Skin epidermis (tissue), 12 donors: ENCODE measurements at regions not wholly inside any gene's neighbourhood (a gene's known extent, or its start where the extent isn't known, plus 50 kb on each side); places are given as distances from the start of the nearest gene placed in this dataset.

Experiments
- H3K27ac ChIP-seq, 21 experiments: fragments of 200-600 bp; sonication (generic) in 11 of 21; one replicate each; pipeline ENCODE4 v1.5.0; 2020; ENCODE audit warnings: mild to moderate bottlenecking in 3 of 21, inconsistent platforms in 2 of 21, moderate library complexity in 2 of 21
- H3K4me3 ChIP-seq, 7 experiments: fragments of 200-600 bp; sonication (generic) in 2 of 7; one replicate each; pipeline ENCODE4 v1.5.0; 2020; ENCODE audit warnings: inconsistent platforms in 2 of 7, mild to moderate bottlenecking in 2 of 7, moderate library complexity in 1 of 7

DNA sequence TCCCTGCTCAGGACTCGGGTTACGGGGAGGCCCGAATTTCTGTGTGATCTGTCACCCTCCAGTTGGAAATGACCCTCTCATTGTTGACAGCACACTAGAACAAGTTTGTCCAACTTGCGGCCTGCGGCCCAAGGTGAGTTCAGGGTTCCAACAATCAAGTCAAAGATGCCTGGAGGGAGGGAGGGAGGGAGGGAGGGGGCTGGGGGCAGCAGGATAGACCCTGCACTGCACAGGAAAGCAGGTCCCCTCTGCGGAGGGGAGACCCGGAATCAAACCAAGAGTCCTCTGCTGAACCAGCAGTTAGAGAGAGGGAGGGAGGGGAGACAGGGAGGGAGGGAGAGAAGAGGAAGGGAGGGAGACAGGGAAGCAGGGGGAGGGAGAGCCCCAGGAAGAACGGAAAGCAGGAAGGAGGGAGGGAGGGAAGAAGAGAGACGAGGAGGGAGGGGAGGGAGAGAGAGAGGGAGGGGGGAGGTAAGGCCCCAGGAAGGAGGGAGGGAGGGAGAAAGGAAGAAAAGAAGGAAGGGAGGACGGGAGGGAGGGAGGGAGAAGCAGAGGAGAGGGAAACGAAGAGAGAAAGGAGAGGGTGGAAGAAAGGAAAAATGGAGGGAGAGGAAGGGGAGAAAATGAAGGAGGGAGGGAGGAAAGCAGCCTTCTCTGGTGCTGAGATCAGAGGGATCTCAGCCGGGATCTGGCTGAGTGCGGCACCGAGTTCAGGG, 96.7 kb upstream of the CDH5 start:
- Histone ChIP-seq H3K27ac (peak overlapping the region in 16 of 21 experiments; percentile 1 to 82 (median 57)), H3K4me3 (peak overlapping the region in 2 of 7 experiments; percentile 12)

DNA sequence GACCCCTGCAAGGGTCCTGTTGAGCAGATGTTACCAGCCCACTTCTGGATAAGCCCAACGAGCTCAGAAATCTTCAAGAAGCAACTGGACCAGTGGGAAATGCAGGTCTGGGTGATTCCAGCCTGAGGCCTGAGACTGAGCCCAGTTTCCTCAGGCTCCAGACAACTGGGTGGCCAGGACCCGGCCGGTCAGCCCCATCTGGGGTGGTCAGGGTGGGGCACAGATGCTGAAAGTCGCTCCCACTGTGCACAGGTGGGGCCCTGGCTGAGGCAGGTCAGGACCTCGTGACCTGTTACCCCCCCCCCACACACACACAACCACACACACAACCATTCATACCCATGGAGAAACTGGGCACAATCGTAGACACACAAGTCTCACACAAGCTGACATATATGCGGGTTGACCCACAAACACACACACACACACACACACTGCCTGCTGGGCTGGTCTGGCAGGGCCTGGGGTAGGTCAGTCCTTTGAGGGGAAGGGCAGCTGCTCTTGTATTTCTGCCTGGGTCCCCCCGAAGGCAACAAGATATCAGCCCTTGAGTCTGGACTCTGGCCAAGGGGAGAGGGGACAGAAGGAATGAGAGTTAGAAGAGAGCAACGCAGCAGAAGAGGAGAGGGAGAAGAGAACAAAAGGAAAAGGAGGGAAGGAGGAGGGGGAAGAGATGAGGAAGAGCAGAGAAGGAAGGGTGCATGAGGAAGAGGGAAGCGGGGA, 99.0 kb upstream of the CDH5 start:
- Histone ChIP-seq H3K4me3 (no peak overlapping the region), H3K27ac (peak overlapping the region in 15 of 21 experiments; percentile 26 to 87 (median 50))

DNA sequence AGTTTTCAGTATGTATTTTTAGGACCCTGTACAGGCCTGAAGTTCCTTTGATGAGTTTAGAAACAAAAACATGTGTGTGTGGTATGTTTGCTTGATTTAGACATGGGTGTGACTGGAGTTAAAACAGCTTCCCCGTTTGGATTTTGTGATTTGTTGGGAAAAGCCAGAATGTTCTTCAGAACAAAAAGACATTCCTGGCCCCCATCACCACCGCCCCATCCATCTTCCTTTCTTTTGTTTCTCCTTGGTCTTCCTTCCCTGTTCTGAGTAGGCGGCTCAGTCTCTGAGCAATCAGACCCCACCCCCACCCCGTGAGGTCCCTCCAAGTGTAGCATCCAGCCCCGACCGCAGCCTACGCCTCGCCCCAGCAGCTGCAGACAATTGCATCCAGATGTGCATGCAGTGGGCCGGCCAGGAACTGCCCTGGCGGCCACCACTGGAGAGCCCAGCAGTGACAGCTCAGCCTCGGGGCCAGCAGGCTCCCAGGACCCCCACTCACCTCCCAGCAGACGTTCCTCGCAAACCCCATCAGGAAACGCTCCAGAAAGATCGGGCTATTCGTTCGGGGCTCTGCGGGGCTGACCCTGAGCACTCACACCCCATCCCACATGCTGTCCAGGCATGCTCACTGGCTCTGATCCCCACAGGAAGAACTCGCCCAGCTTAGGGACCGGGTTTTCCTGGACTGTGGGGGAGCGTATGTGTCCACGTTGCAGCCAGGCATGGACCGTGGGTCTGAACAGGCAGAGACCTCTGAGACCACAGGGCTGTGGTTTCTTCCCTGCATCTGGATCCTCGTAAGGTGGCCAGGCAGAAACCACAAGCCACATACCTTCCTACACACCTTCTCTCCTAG, 99.8 kb upstream of the CDH5 start:
- Histone ChIP-seq H3K4me3 (no peak overlapping the region), H3K27ac (peak overlapping the region in 18 of 21 experiments; percentile 3 to 87 (median 44))

DNA sequence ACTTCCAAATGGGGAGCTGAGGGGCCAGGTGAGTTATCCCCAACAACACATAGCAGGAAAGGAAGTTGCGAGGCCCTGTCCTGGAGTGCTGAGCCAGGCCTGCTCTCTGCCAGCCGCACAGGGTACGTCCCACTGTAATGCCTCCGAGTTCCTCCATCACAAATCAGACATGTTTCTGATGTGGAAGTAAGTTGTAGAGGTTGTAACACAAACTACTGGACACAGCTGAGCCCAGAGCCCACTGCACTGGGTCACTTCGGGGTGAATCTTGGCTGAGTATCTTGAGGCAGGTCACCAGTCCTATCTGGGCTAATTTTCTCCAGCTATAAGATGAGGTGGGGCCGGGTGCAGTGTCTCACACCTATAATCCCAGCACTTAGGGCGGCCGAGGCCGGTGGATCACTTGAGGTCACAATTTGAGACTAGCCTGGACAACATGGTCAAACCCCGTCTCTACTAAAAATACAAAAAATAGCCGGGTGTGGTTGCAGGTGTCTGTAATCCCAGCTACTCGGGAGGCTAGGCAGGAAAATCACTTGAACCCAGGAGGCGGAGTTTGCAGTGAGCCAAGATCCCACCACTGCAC, 100.8 kb upstream of the CDH5 start:
- Histone ChIP-seq H3K4me3 (no peak overlapping the region), H3K27ac (peak overlapping the region in 15 of 21 experiments; percentile 11 to 86 (median 51))

DNA sequence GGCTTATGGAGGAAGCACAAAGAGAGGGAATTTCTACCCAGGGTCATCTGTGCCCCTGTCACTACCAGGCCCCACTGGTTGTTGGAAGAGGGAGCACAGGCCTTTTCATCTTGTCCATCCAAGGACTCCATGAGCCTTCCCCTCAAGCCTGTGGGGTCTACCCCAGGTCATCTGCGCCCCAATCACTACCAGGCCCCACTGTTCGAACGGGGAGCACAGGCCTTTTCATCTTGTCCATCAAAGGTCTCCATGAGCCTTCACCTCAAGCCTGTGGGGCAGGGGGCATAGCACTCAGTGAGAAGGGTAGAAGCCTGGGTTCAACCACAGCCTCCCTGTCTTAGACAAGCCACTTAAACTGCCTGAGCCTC, 101.5 kb upstream of the CDH5 start:
- Histone ChIP-seq H3K4me3 (no peak overlapping the region), H3K27ac (peak overlapping the region in 10 of 21 experiments; percentile 17 to 86 (median 52))

DNA sequence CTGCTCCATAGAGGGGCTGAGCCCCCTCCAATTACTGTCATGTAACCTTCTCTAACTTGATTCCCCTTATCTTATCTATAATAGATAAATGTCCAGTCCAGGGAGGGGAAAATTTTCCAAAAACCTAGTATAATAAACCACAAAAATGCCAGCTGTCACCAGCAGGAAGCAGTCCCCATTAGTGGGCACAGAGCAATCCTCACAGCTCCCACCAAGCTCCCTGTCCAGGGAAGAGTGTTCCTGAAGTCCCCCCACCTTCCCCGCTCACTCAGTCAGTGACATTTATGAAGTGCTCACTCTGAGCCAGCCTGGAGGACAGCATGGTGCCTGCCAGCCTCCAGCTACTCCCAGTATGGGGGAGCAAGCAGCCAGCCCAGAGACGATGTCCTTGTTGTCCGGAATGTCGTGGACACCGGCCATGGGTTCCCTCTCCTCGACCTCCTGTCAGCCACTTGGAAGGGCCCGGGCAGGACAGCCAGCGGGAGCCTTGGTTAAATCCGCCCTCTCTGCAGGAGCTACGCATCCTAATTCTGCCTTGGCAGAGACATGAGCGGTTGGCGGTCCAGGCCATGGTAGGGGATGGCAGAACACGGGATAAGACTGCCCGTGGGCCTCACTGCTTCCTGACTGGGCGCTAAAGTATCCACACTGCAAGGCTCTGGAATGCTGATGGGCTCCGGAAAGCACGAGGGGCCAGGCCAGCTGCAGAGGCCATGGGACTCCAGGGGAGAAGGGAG, 102.0 kb upstream of the CDH5 start:
- H3K4me3 ChIP-seq = no peak overlapping the region
- peak overlapping the region in 9 of 21 experiments; percentile 17 to 86 (median 61) for H3K27ac ChIP-seq

DNA sequence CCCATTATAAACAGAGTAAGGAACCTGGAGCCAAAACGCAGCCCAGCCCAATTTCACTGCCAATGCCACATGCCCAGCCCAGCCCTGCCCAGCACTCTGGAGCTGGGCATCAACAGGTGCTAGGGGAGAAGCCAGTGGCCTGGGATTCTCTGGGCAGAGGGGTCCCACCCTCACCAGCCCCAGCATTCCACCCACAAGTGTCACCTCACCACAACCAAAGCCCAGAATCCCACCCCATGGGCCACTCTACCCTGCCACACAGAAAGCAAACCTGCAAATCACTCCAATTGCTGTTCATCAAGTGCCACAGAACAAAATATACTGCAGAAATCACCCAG, 102.5 kb upstream of the CDH5 start:
- Histone ChIP-seq H3K4me3 (no peak overlapping the region), H3K27ac (peak overlapping the region in 8 of 21 experiments; percentile 17 to 86 (median 50))

DNA sequence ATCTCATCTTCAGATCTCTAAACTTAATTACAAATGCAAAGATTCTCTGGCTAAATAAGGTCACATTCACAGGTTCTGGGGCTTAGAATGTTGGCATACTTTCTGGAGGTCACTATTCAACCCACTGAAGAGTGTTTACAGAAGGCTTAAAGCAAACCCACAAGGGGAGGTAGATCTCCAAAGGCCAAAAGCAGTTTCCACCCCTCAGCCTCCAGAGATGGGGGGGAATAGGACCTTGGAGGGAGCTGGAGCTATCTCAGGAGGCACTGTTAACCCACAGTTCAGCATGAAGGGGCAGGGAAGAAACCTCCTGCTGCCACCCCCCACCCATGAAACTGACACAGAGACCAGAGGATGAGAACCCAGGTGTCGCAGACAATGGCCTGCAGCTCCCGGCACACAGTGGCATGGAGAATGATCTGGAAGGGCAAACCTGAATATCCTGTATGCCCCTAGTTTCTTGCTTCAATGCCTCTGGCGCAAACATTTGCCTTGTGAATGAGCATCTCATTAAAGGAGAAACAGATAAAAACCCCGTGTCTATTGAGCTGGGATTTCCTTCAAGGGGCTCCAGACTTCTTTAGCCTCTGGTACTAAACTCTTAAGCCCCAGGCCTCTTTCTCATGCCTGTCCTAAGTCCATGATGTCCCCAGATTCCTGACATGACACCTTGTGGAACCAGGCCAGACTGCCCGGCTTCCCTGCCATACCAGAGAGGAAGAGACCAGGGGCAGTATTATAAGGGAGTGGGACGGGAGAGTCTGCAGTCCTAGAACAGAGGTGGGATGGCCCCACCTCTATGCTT, 103.1 kb upstream of the CDH5 start:
- Histone ChIP-seq H3K4me3 (no peak overlapping the region), H3K27ac (peak overlapping the region in 12 of 21 experiments; percentile 17 to 73 (median 49))

DNA sequence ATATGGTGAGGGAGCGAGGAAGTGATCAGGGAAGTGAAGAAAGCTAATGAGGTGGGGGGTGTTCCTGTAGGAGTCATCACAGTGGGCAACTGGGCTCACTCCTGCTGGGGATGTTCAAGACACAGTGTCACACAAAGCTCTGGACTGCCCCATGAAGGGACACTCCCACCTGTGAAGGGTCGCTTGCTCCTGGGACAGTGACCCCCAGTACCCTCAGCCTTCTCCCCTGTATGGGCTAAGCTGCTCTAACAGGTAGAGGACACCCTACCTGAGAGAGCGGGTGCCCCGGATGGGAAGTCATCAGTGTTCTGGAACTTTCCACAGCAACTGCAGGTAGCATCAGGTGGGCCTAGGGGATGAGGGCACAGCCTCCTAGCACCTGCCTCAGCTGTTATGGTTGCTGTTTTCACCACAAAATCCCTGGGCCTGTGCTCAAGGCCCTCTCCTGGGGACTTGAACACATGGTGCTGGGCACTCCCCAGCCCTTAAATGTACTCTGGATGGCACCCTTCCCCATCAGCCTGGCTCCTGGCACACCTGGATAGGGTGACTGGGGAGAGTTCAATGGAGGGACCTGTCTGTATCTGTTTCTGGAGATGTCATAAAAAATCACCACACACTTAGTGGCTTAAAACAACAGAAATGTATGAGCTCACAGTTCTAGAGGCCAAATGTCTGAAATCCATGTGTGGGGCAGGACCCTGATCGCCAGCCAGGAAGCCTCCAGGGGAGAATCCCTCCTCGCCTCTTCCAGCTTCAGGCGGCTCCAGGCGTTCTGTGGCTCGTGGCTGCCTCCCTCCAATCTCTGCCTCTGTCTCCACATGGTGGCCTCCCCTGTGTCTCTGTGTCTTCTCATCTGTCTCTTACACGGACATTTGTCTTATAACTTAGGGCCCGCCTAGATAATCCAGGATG, 104.0 kb upstream of the CDH5 start:
- Histone ChIP-seq H3K27ac (peak overlapping the region in 13 of 21 experiments; percentile 4 to 73 (median 46)), H3K4me3 (no peak overlapping the region)

DNA sequence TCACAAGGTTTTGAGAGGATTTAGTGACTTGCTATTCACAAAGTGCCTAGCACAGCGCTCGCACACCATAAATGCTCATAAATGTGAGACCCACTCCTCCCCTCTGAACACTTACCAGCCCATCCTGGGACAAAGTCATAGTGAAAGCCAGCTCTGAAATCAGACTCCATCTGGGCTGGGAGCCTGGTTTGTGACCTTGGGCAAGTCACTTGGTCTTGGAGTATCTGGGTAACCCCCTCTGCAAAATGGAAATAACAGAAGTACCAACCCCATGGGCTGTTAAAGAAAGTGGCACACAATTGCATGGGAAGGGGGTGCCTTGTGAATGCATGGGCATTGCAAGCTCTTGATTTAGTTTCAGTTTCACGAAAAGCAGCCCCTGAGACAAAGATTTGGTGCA, 104.7 kb upstream of the CDH5 start:
- Histone ChIP-seq H3K4me3 (no peak overlapping the region), H3K27ac (peak overlapping the region in 3 of 21 experiments; percentile 7 to 73 (median 42))

DNA sequence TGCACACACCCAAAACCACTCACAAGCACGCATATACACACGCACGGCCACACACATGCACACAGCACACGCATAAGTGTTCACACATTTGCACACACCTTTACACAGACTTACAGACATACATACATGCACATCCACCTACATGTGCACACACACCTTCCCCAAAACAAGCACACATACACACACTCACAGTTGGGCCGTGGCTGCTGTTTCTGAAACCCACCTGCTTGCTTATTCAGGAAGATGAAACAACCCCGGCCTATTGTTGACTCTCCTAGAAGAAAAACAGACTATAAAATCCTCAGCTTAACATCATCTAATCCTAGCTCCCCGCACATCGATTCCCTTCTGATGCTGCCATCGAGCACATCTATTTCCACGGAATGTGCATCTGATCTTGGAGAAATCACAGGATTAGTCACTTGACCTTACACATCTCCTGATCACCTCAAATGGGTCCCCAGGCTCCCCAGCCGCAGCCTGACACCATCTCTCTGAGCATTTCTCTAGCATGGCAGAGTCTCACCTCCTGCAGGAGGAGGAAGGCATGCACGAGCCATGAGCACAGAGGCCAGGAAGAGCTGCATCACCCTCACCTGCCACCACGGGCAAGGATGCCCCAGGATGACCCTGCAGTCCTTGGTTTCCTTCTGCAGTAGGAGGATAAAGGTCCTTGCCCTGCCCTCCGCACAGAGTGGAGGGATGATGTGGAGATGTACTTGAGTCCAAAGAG, 105.8 kb upstream of the CDH5 start:
- Histone ChIP-seq H3K27ac (peak overlapping the region in 1 of 21 experiments; percentile 42), H3K4me3 (no peak overlapping the region)

DNA sequence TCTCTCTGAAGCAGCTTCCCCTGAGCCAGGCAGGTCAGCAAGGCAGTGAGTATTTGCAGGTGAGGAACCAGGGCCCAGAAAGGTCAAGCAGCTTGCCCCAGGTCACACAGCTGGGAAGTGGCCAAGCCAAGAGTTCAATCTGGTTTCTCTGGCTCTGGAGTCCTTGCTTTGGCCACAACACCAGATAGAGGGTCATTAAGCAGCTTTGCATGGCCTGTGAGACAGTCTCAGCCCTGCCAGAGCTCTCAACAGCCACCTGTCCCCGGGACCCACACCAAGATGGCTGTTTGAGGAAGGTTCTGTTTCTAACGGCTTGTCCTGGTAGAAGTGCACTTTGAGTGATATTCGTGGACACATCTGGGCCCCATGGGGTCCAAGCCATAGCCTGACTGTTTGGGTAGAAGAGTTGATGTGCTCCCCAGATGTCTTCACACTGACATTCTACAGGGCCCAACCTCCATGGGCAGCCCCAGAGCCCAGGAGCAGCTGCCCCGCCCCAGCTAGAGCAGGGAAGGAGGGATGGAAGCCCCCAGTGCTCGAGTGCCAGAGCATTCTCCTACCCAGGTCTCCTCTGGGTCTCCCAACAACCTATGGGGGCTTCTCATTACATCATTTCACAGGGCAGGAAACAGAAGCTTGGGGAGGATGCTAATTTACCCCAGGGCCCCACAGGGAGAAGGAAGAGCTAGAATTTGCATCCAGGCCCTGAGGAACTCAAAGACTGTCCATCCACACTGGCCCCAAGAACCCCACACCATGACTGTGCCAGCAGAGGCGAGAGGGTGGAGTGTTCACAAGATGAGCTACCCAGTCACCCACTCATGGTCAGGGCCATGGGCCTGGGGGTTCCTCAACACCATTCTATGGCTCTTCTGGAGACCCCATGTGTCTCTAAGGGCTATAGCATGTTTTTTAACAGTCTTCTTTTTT, 107.3 kb upstream of the CDH5 start:
- no peak overlapping the region for H3K4me3 ChIP-seq
- H3K27ac ChIP-seq = no peak overlapping the region

DNA sequence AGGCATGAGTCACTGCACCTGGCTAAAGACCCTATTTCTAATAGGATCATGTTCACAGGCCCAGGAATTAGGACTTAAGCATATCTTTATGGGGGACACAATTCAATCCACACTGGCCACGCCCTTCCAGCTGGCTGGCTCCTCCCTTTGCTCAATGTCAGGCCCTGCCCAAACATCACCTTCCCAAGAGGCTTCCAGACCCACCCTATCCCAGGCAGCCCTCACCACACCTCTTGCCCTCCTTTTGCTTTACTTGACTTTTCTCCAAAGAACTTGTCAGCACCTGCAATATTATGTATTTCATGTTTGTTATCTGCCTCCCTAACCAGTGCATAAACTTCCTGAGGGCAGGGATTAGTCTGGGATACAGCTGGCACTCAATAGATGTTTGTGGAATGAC, 109.6 kb upstream of the CDH5 start:
- no peak overlapping the region for H3K4me3 ChIP-seq
- peak overlapping the region in 1 of 21 experiments; percentile 22 for H3K27ac ChIP-seq

DNA sequence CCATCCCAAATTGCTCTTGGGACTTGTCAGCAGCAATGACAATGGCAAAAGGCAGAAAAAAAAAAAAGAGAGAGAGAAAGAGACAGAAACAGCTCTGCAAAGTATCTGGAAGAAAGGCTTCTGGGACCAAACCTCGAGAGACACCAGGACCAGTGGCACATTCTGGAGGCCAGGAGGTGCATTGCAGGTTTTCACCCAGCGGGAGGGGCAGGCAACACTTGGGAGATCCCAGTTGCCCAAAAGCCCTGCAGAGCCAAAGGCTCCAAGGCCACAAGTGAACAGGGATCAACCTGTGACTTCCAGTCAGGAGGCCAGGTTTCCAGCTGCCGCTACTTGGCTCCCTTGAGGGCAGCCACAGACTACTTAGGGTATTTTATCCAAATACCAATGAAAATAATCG, 110.8 kb upstream of the CDH5 start:
- Histone ChIP-seq H3K27ac (peak overlapping the region in 2 of 21 experiments; percentile 22 to 25), H3K4me3 (no peak overlapping the region)

DNA sequence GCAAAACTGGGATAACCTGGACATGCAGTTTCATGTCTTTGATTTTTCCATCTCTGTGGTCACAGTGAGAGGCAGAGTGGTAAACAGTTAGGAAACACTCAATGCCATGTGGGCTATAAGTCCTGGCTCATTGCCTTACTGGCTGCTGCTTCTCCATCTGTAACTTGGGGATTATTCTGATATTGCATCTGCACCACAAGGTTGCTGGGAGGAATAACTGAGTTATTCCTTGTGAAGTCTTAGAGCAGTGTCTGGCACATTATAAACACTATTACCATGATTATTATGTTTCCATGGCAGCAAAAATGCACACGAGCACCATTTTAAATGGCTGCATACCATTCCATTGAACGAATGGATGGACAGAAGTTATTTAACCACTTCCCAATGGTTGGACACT, 111.7 kb upstream of the CDH5 start:
- peak overlapping the region in 2 of 21 experiments; percentile 35 to 64 for H3K27ac ChIP-seq
- no peak overlapping the region for H3K4me3 ChIP-seq

DNA sequence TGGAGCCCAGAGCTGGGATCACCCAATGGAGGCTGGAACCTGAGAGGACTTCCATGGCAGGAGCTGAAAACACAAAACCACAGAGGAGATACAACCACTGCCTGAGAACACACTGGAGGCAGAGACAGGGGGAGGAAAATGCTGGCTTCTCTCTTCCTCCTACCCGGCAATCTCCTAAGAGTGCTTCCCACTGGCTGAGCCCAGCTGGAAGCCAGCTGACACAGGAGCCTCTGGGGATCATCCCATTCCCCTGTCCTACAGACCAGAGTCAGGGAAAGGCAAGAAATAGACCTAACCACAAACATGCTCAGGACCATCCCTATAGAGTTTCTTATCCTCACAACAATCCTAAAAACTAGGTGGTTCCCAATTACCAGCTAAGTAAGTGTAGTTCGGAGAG, 112.4 kb upstream of the CDH5 start:
- peak overlapping the region in 5 of 21 experiments; percentile 7 to 64 (median 35) for H3K27ac ChIP-seq
- H3K4me3 ChIP-seq = no peak overlapping the region
